Common myeloid progenitor, CD34-positive (primary cell): ENCODE measurements at regions not wholly inside any gene's neighbourhood (a gene's known extent, or its start where the extent isn't known, plus 50 kb on each side); places are given as distances from the start of the nearest gene placed in this dataset.

Source experiments
- CTCF ChIA-PET: fragments of 350-600 bp; sonication (Branson Sonifier 250); formaldehyde crosslinking; loops from one replicate; lab custom pipeline; 2021; ENCODE audit warnings: antibody characterized with exemption; lab: Charles Lee
- POLR2A ChIA-PET: fragments of 350-600 bp; sonication (Branson Sonifier 250); formaldehyde crosslinking; loops from one replicate; lab custom pipeline; 2021; ENCODE audit warnings: antibody characterized with exemption; lab: Charles Lee
- DNase-seq, 3 donors: peaks; one replicate each; pipeline versions ENCODE4 v3.0.0 to v3.0.0-alpha.2; 2013
- H3K27ac ChIP-seq, 2 experiments: 1 replicate in 1 of 2; 2 replicates in 1 of 2; pipeline ENCODE4 v1.7.0; 2013; ENCODE audit warnings: inconsistent platforms in 2 of 2, low read length in 2 of 2, mild to moderate bottlenecking in 2 of 2, low read depth in 1 of 2, moderate library complexity in 1 of 2; ENCODE audit not compliant: severe bottlenecking in 2 of 2, insufficient read depth in 1 of 2, poor library complexity in 1 of 2
- H3K27me3 ChIP-seq, 5 experiments: replicated peaks in 2 of 5; 1 replicate in 3 of 5; 2 replicates in 2 of 5; pipeline versions ENCODE4 v1.6.1 to v1.7.0; 2013; ENCODE audit warnings: low read length in 4 of 5, mild to moderate bottlenecking in 2 of 5, moderate library complexity in 2 of 5, inconsistent platforms in 1 of 5; ENCODE audit not compliant: insufficient read depth in 5 of 5, control insufficient read depth in 4 of 5
- H3K36me3 ChIP-seq, 4 experiments: 1 replicate in 2 of 4; 2 replicates in 2 of 4; pipeline versions ENCODE4 v1.6.1 to v1.7.0; 2013; ENCODE audit warnings: low read length in 3 of 4, control low read depth in 1 of 4, mild to moderate bottlenecking in 1 of 4; ENCODE audit not compliant: control insufficient read depth in 4 of 4, insufficient read depth in 4 of 4
- H3K4me1 ChIP-seq, 4 experiments: 1 replicate in 3 of 4; 2 replicates in 1 of 4; pipeline versions ENCODE4 v1.6.1 to v1.7.1; 2013; ENCODE audit warnings: low read length in 3 of 4, mild to moderate bottlenecking in 3 of 4, control low read depth in 1 of 4, inconsistent platforms in 1 of 4, moderate library complexity in 1 of 4; ENCODE audit not compliant: control insufficient read depth in 4 of 4, insufficient read depth in 4 of 4; ENCODE audit errors: control extremely low read depth in 1 of 4
- H3K4me3 ChIP-seq, 7 experiments: 1 replicate in 4 of 7; 2 replicates in 3 of 7; pipeline versions ENCODE4 v1.5.1 to v1.7.0; 2013; ENCODE audit warnings: mild to moderate bottlenecking in 7 of 7, low read length in 6 of 7, moderate library complexity in 6 of 7, inconsistent platforms in 2 of 7, low read depth in 2 of 7, control low read depth in 1 of 7; ENCODE audit not compliant: insufficient read depth in 4 of 7, control insufficient read depth in 1 of 7; ENCODE audit errors: extremely low read depth in 1 of 7
- H3K9me3 ChIP-seq, 5 experiments: 1 replicate in 4 of 5; 2 replicates in 1 of 5; pipeline versions ENCODE4 v1.6.1 to v1.7.1; 2013; ENCODE audit warnings: low read length in 4 of 5, mild to moderate bottlenecking in 2 of 5, inconsistent platforms in 1 of 5, low read depth in 1 of 5, moderate library complexity in 1 of 5; ENCODE audit not compliant: control insufficient read depth in 4 of 5, insufficient read depth in 2 of 5; ENCODE audit errors: control extremely low read depth in 1 of 5
- WGBS: methylation state at CpG from one replicate; pipeline ENCODE4 v1.1.5; 2013; ENCODE audit not compliant: insufficient coverage; 5-methylcytosine and 5-hydroxymethylcytosine counted together

- Histone ChIP-seq H3K9me3 (no peaks in the 10 kb centered on the region), H3K27me3 (peaks cover 0 to 2% (median 0%) of the 10 kb centered on the region in 5 experiments), H3K4me1 (peaks cover 0 to 6% (median 0%) of the 10 kb centered on the region in 4 experiments), H3K4me3 (peak overlapping the region in 2 of 7 experiments; percentile 2 to 55), H3K27ac (no peak overlapping the region), H3K36me3 (no peaks in the 10 kb centered on the region)
- CTCF ChIA-PET: interaction anchor here (0.6 to 4.8 kb wide), 12 partner anchors 9 to 1439 kb away, joined by 3 to 29 read pairs (median 3); no protein-coding TSS in a partner anchor
- POLR2A ChIA-PET: no interaction called here
- WGBS: 40% methylated on average over 2 of the region's 8 CpGs
- peak; percentile 44 to 64 (median 61) for DNase-seq
Measured at GRCh38 chr9:81522716-81523551, 166.4 kb downstream of the TLE1 start.

- H3K27ac ChIP-seq: no peak overlapping the region
- H3K9me3 ChIP-seq: no peaks in the 10 kb centered on the region
- H3K27me3 ChIP-seq: peaks cover 0 to 2% (median 0%) of the 10 kb centered on the region in 5 experiments
- ChIA-PET CTCF (interaction anchor here (0.7 to 4.8 kb wide), 5 partner anchors 14 to 1440 kb away, joined by 3 to 29 read pairs (median 11); no protein-coding TSS in a partner anchor), POLR2A (no interaction called here)
- H3K4me1 ChIP-seq: peaks cover 0 to 6% (median 0%) of the 10 kb centered on the region in 4 experiments
- WGBS: 100% methylated on average over 3 of the region's 3 CpGs
- no peak overlapping the region for H3K4me3 ChIP-seq
- DNase-seq: no peak
- no peaks in the 10 kb centered on the region for H3K36me3 ChIP-seq
Measured at GRCh38 chr9:81521892-81522291, 167.5 kb downstream of the TLE1 start.

- H3K4me3 ChIP-seq: no peak overlapping the region
- peak in 2 of 3 donors; percentile 5 to 7 for DNase-seq
- peaks cover 0 to 6% (median 0%) of the 10 kb centered on the region in 4 experiments for H3K4me1 ChIP-seq
- WGBS: 93% methylated on average over 2 of the region's 2 CpGs
- H3K36me3 ChIP-seq: no peaks in the 10 kb centered on the region
- peaks cover 0 to 1% (median 0%) of the 10 kb centered on the region in 5 experiments for H3K27me3 ChIP-seq
- H3K27ac ChIP-seq: no peak overlapping the region
- ChIA-PET POLR2A (interaction anchor here (0.7 kb wide), 1 partner anchor 1450 kb away, joined by 3 read pairs; no protein-coding TSS in a partner anchor), CTCF (interaction anchor here (0.6 to 4.8 kb wide), 2 partner anchors 122 to 166 kb away, joined by 3 to 29 read pairs; no protein-coding TSS in a partner anchor)
- no peaks in the 10 kb centered on the region for H3K9me3 ChIP-seq
Measured at GRCh38 chr9:81519816-81520495, 169.4 kb downstream of the TLE1 start.

- no peak overlapping the region for H3K4me3 ChIP-seq
- no CpG with 5 or more reads among the region's 2 CpGs for WGBS
- ChIA-PET POLR2A (no interaction called here), CTCF (interaction anchor here (1.2 kb wide), 1 partner anchor 12 kb away, joined by 4 read pairs; no protein-coding TSS in a partner anchor)
- no peaks in the 10 kb centered on the region for H3K36me3 ChIP-seq
- no peak overlapping the region for H3K27ac ChIP-seq
- no peaks in the 10 kb centered on the region for H3K9me3 ChIP-seq
- H3K27me3 ChIP-seq: peaks cover 0 to 1% (median 0%) of the 10 kb centered on the region in 5 experiments
- DNase-seq: no peak
- peaks cover 0 to 5% (median 0%) of the 10 kb centered on the region in 4 experiments for H3K4me1 ChIP-seq
Measured at GRCh38 chr9:81517954-81518353, 171.4 kb downstream of the TLE1 start.

GRCh38 chr9:81513059-81513458 is 176.3 kb downstream of the TLE1 start:
- WGBS: no CpG with 5 or more reads among the region's 2 CpGs
- no peaks in the 10 kb centered on the region for H3K27me3 ChIP-seq
- H3K4me3 ChIP-seq: no peak overlapping the region
- H3K4me1 ChIP-seq: peaks cover 0 to 14% (median 2%) of the 10 kb centered on the region in 4 experiments
- ChIA-PET POLR2A (no interaction called here), CTCF (no interaction called here)
- H3K9me3 ChIP-seq: no peaks in the 10 kb centered on the region
- no peaks in the 10 kb centered on the region for H3K36me3 ChIP-seq
- H3K27ac ChIP-seq: no peak overlapping the region
- peak in 2 of 3 donors; percentile 16 to 23 for DNase-seq

- no peak overlapping the region for H3K27ac ChIP-seq
- no peak for DNase-seq
- no peaks in the 10 kb centered on the region for H3K36me3 ChIP-seq
- ChIA-PET POLR2A (no interaction called here), CTCF (no interaction called here)
- WGBS: no CpG with 5 or more reads among the region's 1 CpG
- no peaks in the 10 kb centered on the region for H3K9me3 ChIP-seq
- no peaks in the 10 kb centered on the region for H3K27me3 ChIP-seq
- no peak overlapping the region for H3K4me3 ChIP-seq
- H3K4me1 ChIP-seq: peaks cover 0 to 16% (median 2%) of the 10 kb centered on the region in 4 experiments
Measured at GRCh38 chr9:81512641-81513040, 176.7 kb downstream of the TLE1 start.
